PC-3 (cell line): ENCODE measurements at regions not wholly inside any gene's neighbourhood (a gene's known extent, or its start where the extent isn't known, plus 50 kb on each side); places are given as distances from the start of the nearest gene placed in this dataset.

Experiments used
- ATAC-seq: fragments of 200-7000 bp; cut with Tn5 transposase; 2 replicates; pipeline ENCODE4 v1.9.1; 2020; ENCODE audit warnings: mild to moderate bottlenecking, moderate library complexity
- BruUV-seq: library from RNA; stranded (reverse); fragments of 400-500 nt; replicated peaks from 2 replicates; lab custom pipeline; 2021; lab: Mats Ljungman, UMichigan
- CTCF ChIA-PET: fragments of 300-600 bp; sonication (Branson Sonifier 250); formaldehyde crosslinking; loops from one replicate; lab custom pipeline; 2022; ENCODE audit warnings: antibody characterized with exemption; lab: Charles Lee
- POLR2A ChIA-PET: fragments of 300-600 bp; sonication (Branson Sonifier 250); formaldehyde crosslinking; loops from one replicate; lab custom pipeline; 2022; ENCODE audit warnings: antibody characterized with exemption; ENCODE audit not compliant: unreplicated experiment; lab: Charles Lee
- DNase-seq: peaks from one replicate; pipeline ENCODE4 v3.0.0-alpha.2; 2015
- H2AFZ ChIP-seq: fragments of 300-600 bp; sonication (generic); 2 replicates; pipeline ENCODE4 v1.6.0; 2016; ENCODE audit warnings: antibody characterized with exemption, low read length
- H3F3A ChIP-seq: fragments of 300-600 bp; sonication (generic); one replicate; pipeline ENCODE4 v1.6.0; 2017; ENCODE audit warnings: antibody characterized with exemption, low read length, control low read depth, mild to moderate bottlenecking; ENCODE audit not compliant: unreplicated experiment
- H3K27ac ChIP-seq: fragments of 300-600 bp; sonication (generic); 2 replicates; pipeline ENCODE4 v1.5.1; 2016; ENCODE audit warnings: mild to moderate bottlenecking, low read length
- H3K27me3 ChIP-seq: fragments of 300-600 bp; sonication (generic); 2 replicates; pipeline ENCODE4 v1.6.1; 2016; ENCODE audit warnings: low read length, mixed read lengths
- H3K36me3 ChIP-seq: fragments of 300-600 bp; sonication (generic); 2 replicates; pipeline ENCODE4 v1.6.1; 2016; ENCODE audit warnings: low read depth, mixed run types, low read length, mixed read lengths
- H3K4me1 ChIP-seq: fragments of 300-600 bp; sonication (generic); 2 replicates; pipeline ENCODE4 v1.5.1; 2016; ENCODE audit warnings: low read length; ENCODE audit not compliant: insufficient read depth
- H3K4me2 ChIP-seq: fragments of 300-600 bp; sonication (generic); 2 replicates; pipeline ENCODE4 v1.6.0; 2016; ENCODE audit warnings: low read length
- H3K4me3 ChIP-seq: fragments of 300-600 bp; sonication (generic); 2 replicates; pipeline ENCODE4 v1.5.1; 2016; ENCODE audit warnings: mild to moderate bottlenecking, low read length, mixed read lengths
- H3K79me2 ChIP-seq: fragments of 300-600 bp; sonication (generic); 2 replicates; pipeline ENCODE4 v1.6.1; 2017; ENCODE audit warnings: low read length, mixed read lengths
- H3K9ac ChIP-seq: fragments of 300-600 bp; sonication (generic); 2 replicates; pipeline ENCODE4 v1.6.0; 2016; ENCODE audit warnings: mild to moderate bottlenecking, low read length
- H3K9me2 ChIP-seq: fragments of 300-600 bp; sonication (generic); replicated peaks from 2 replicates; pipeline ENCODE4 v1.6.1; 2016; ENCODE audit warnings: mixed run types, low read length, mixed read lengths
- H3K9me3 ChIP-seq: fragments of 300-600 bp; sonication (generic); 2 replicates; pipeline ENCODE4 v1.6.1; 2016; ENCODE audit warnings: low read length, mixed read lengths
- H4K20me1 ChIP-seq: fragments of 300-600 bp; sonication (generic); 2 replicates; pipeline ENCODE4 v1.6.1; 2016; ENCODE audit warnings: low read length, mixed read lengths
- EZH2 ChIP-seq: fragments of 300-600 bp; sonication (generic); IDR thresholded peaks from one replicate; pipeline ENCODE4 v1.6.1; 2017; ENCODE audit warnings: antibody characterized with exemption, mild to moderate bottlenecking, low read length; ENCODE audit not compliant: unreplicated experiment
- EZH2phosphoT487 ChIP-seq: fragments of 300-600 bp; sonication (generic); IDR thresholded peaks from 2 replicates; pipeline ENCODE4 v1.6.1; 2018; ENCODE audit warnings: mild to moderate bottlenecking, antibody characterized with exemption, low read length, borderline replicate concordance
- intact Hi-C: fragments of 100-400 bp; cut with micrococcal nuclease; formaldehyde crosslinking; loops from 2 replicates; pipeline ENCODE4 v1.9.0; 2023
- TF ChIP-seq, protein P1 (sequence below): fragments of 300-600 bp; sonication (generic); conservative IDR thresholded peaks from 2 replicates; pipeline ENCODE4 v1.5.1; 2017; ENCODE audit warnings: antibody characterized with exemption, low read depth, mild to moderate bottlenecking, low read length

GRCh38 chrX:143455046-143455445 is 62.2 kb downstream of the SPANXN3 start:
- Histone ChIP-seq H3K9ac (no peak overlapping the region), H3K36me3 (no peaks in the 10 kb centered on the region), H3K9me3 (no peaks in the 10 kb centered on the region), H3K27me3 (no peaks in the 10 kb centered on the region), H3K4me3 (no peak overlapping the region), H3K27ac (no peak overlapping the region), H3K9me2 (no peaks in the 10 kb centered on the region), H4K20me1 (no peaks in the 10 kb centered on the region), H3K4me2 (no peak overlapping the region), H3K79me2 (no peaks in the 10 kb centered on the region), H2AFZ (no peak overlapping the region), H3K4me1 (no peaks in the 10 kb centered on the region), H3F3A (no peaks in the 10 kb centered on the region)
- CTCF ChIA-PET: no interaction called here
- no TSS peak for BruUV-seq
- intact Hi-C loops: no loop called here
- POLR2A ChIA-PET: no interaction called here
- DNase-seq (no peak), ATAC-seq (no peak)
- TF ChIP-seq, protein P1, sequence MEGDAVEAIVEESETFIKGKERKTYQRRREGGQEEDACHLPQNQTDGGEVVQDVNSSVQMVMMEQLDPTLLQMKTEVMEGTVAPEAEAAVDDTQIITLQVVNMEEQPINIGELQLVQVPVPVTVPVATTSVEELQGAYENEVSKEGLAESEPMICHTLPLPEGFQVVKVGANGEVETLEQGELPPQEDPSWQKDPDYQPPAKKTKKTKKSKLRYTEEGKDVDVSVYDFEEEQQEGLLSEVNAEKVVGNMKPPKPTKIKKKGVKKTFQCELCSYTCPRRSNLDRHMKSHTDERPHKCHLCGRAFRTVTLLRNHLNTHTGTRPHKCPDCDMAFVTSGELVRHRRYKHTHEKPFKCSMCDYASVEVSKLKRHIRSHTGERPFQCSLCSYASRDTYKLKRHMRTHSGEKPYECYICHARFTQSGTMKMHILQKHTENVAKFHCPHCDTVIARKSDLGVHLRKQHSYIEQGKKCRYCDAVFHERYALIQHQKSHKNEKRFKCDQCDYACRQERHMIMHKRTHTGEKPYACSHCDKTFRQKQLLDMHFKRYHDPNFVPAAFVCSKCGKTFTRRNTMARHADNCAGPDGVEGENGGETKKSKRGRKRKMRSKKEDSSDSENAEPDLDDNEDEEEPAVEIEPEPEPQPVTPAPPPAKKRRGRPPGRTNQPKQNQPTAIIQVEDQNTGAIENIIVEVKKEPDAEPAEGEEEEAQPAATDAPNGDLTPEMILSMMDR: no peak
- no peak for TF ChIP-seq EZH2phosphoT487
- no peak for TF ChIP-seq EZH2

DNA sequence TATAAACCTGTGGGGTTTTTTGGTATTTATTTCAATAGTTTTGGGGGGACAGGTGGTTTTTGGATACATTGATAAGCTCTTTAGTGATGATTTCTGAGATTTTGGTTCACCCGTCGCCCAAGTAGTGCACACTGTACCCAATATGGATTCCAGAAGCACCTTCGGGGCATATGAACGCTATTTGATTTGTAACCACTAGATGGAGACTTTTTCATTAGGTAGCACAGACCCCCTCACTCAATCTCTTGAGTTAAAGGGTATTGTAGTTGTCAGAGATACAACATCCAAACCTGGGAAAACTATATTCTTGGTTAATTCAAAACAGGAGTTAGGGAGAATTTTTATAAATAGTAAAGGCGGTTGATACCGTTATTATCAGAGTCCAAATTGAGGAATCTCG is 79.8 kb downstream of the SPANXN3 start:
- Histone ChIP-seq H3K9me3 (no peaks in the 10 kb centered on the region), H3K9ac (no peak overlapping the region), H3K27me3 (no peaks in the 10 kb centered on the region), H2AFZ (peak overlapping the region; percentile 56; the same call in 1 of the 2 replicates), H3K36me3 (no peaks in the 10 kb centered on the region), H4K20me1 (no peaks in the 10 kb centered on the region), H3F3A (no peaks in the 10 kb centered on the region), H3K4me3 (0 out of 2 replicates have a peak overlapping the region, but pooled peaks have one; percentile 44), H3K9me2 (no peaks in the 10 kb centered on the region), H3K79me2 (no peaks in the 10 kb centered on the region), H3K4me1 (no peaks in the 10 kb centered on the region), H3K27ac (no peak overlapping the region), H3K4me2 (peak overlapping the region; percentile 61)
- TF ChIP-seq EZH2phosphoT487: no peak
- TF ChIP-seq, protein P1: peak; percentile 68
- ChIA-PET CTCF (no interaction called here), POLR2A (no interaction called here)
- DNase-seq: peak; percentile 60
- no TSS peak for BruUV-seq
- intact Hi-C loops: loop anchor here (10.0 kb wide), 1 partner anchor 227 kb away; no protein-coding TSS in a partner anchor
- ATAC-seq: no peak

- no peak overlapping the region for H2AFZ ChIP-seq
- H3K9me3 ChIP-seq: no peaks in the 10 kb centered on the region
- no peak for DNase-seq
- H3F3A ChIP-seq: no peaks in the 10 kb centered on the region
- CTCF ChIA-PET: no interaction called here
- no peaks in the 10 kb centered on the region for H4K20me1 ChIP-seq
- H3K36me3 ChIP-seq: no peaks in the 10 kb centered on the region
- no peaks in the 10 kb centered on the region for H3K9me2 ChIP-seq
- POLR2A ChIA-PET: no interaction called here
- TF ChIP-seq, protein P1: no peak
- TF ChIP-seq EZH2 (no peak), EZH2phosphoT487 (no peak)
- H3K79me2 ChIP-seq: no peaks in the 10 kb centered on the region
- no peak for ATAC-seq
- no peak overlapping the region for H3K4me2 ChIP-seq
- H3K4me3 ChIP-seq: no peak overlapping the region
- no peak overlapping the region for H3K9ac ChIP-seq
- H3K27me3 ChIP-seq: no peaks in the 10 kb centered on the region
- H3K4me1 ChIP-seq: no peaks in the 10 kb centered on the region
- intact Hi-C loops: loop anchor here (10.0 kb wide), 1 partner anchor 229 kb away; no protein-coding TSS in a partner anchor
- no TSS peak for BruUV-seq
- no peak overlapping the region for H3K27ac ChIP-seq
These were observed 81.4 kb downstream of the SPANXN3 start for GRCh38 chrX:143435916-143436315.
